22Rv1 (cell line): ENCODE measurements at regions not wholly inside any gene's neighbourhood (a gene's known extent, or its start where the extent isn't known, plus 50 kb on each side); places are given as distances from the start of the nearest gene placed in this dataset.

ENCODE experiments used
- CTCF ChIP-seq: fragments of 450-650 bp; IDR thresholded peaks from 2 replicates; pipeline ENCODE4 v1.5.1; 2017; ENCODE audit warnings: mild to moderate bottlenecking
- ZFX ChIP-seq: fragments of 450-650 bp; IDR thresholded peaks from 2 replicates; pipeline ENCODE4 v1.6.1; 2017; ENCODE audit warnings: antibody characterized with exemption, borderline replicate concordance

DNA sequence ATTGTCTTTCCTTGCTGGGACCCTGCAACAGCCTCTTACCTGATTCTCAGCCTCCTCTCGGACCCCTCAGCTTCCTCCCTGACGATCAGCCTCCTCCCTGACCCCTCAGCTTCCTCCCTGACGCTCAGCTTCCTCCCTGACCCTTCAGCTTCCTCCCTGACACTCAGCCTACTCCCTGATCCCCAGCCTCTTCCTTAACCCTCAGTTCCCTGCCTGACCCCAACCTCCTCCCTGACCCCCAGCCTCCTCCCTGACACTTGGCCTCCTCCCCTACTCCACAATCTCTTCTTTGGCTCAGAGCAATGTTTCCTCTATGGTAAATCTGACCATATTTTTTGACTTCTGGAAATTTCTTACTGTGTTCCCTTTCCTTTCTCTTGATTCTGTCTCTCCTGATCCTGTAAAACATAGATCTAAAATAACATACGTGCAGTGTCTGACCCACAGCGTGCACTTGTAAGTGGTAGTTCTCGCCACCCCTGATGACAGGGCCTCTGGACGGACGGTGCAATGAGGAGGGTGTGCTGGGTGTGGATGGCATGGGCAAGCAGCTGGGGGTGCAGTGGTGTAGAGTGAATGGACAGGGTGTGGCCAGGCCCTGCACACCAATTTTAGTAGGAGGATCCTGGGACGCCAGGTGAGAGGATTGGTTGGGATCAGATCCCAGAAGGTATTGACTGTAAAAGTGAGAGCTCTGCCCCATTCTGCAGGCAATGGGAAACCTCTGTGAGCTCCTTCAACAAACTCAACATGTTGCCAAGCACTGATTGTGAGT is 264.1 kb downstream of the FOXD2 start:
- TF ChIP-seq CTCF (no peak), ZFX (no peak)
